ENCODE measurements at regions not wholly inside any gene's neighbourhood (a gene's known extent, or its start where the extent isn't known, plus 50 kb on each side); places are given as distances from the start of the nearest gene placed in this dataset.

GRCh38 chrX:65253817-65254216 is 277.6 kb upstream of the ZC4H2 start:
- Histone ChIP-seq H2AFZ (ENCODE audit: low read depth, low read length) (no peak overlapping the region), H3K79me2 (replicated peaks; ENCODE audit: insufficient read depth, low read length) (no peaks in the 10 kb centered on the region), H3K9ac (ENCODE audit: low read length) (no peak overlapping the region), H3F3A (ENCODE audit: insufficient read depth, low read length, poor library complexity, severe bottlenecking) (no peaks in the 10 kb centered on the region), H3K27me3 (ENCODE audit: insufficient read depth, low read depth, low read length) (no peaks in the 10 kb centered on the region), H4K20me1 (ENCODE audit: insufficient read depth) (no peaks in the 10 kb centered on the region), H3K4me3 (ENCODE audit: low read length) (no peak overlapping the region), H3K27ac (ENCODE audit: low read length) (no peak overlapping the region), H3K36me3 (ENCODE audit: insufficient read depth, low read length) (no peaks in the 10 kb centered on the region), H3K9me3 (ENCODE audit: low read length) (no peaks in the 10 kb centered on the region), H3K9me2 (ENCODE audit: insufficient read depth, low read length) (no peaks in the 10 kb centered on the region), H3K4me2 (ENCODE audit: low read length) (no peak overlapping the region)
- TF ChIP-seq POLR2AphosphoS5 (IDR thresholded peaks at IDR 0.05) (no peak), CTCF (IDR thresholded peaks at IDR 0.05; ENCODE audit: poor library complexity, severe bottlenecking) (no peak), EZH2 (IDR thresholded peaks at IDR 0.05; ENCODE audit: borderline replicate concordance, insufficient read depth, low read length, poor library complexity, severe bottlenecking) (no peak), REST (IDR thresholded peaks at IDR 0.05; ENCODE audit: borderline replicate concordance) (no peak), EP300 (conservative IDR thresholded peaks at IDR 0.05; ENCODE audit: poor library complexity, severe bottlenecking) (no peak), RAD21 (conservative IDR thresholded peaks at IDR 0.05) (no peak), TAF1 (IDR thresholded peaks at IDR 0.05; ENCODE audit: low read depth) (no peak), MXI1 (conservative IDR thresholded peaks at IDR 0.05; ENCODE audit: poor library complexity, severe bottlenecking) (no peak), SMC3 (conservative IDR thresholded peaks at IDR 0.05; ENCODE audit: poor library complexity) (no peak)

GRCh38 chrX:65241059-65241721 is 264.9 kb upstream of the ZC4H2 start:
- Histone ChIP-seq H3K9ac (ENCODE audit: low read length) (no peak overlapping the region), H3K9me2 (ENCODE audit: insufficient read depth, low read length) (no peaks in the 10 kb centered on the region), H3K27ac (ENCODE audit: low read length) (no peak overlapping the region), H3K9me3 (ENCODE audit: low read length) (no peaks in the 10 kb centered on the region), H3K36me3 (ENCODE audit: insufficient read depth, low read length) (no peaks in the 10 kb centered on the region), H3K4me3 (ENCODE audit: low read length) (no peak overlapping the region), H2AFZ (ENCODE audit: low read depth, low read length) (no peak overlapping the region), H3F3A (ENCODE audit: insufficient read depth, low read length, poor library complexity, severe bottlenecking) (no peaks in the 10 kb centered on the region), H3K79me2 (replicated peaks; ENCODE audit: insufficient read depth, low read length) (no peaks in the 10 kb centered on the region), H3K27me3 (ENCODE audit: insufficient read depth, low read depth, low read length) (no peaks in the 10 kb centered on the region), H4K20me1 (ENCODE audit: insufficient read depth) (no peaks in the 10 kb centered on the region), H3K4me2 (ENCODE audit: low read length) (no peak overlapping the region)
- TF ChIP-seq RAD21 (conservative IDR thresholded peaks at IDR 0.05): no peak
- TF ChIP-seq EP300 (conservative IDR thresholded peaks at IDR 0.05; ENCODE audit: poor library complexity, severe bottlenecking): no peak
- no peak for TF ChIP-seq MXI1 (conservative IDR thresholded peaks at IDR 0.05; ENCODE audit: poor library complexity, severe bottlenecking)
- TF ChIP-seq TAF1 (IDR thresholded peaks at IDR 0.05; ENCODE audit: low read depth): no peak
- no peak for TF ChIP-seq CTCF (IDR thresholded peaks at IDR 0.05; ENCODE audit: poor library complexity, severe bottlenecking)
- no peak for TF ChIP-seq EZH2 (IDR thresholded peaks at IDR 0.05; ENCODE audit: borderline replicate concordance, insufficient read depth, low read length, poor library complexity, severe bottlenecking)
- no peak for TF ChIP-seq REST (IDR thresholded peaks at IDR 0.05; ENCODE audit: borderline replicate concordance)
- TF ChIP-seq SMC3 (conservative IDR thresholded peaks at IDR 0.05; ENCODE audit: poor library complexity): no peak
- TF ChIP-seq POLR2AphosphoS5 (IDR thresholded peaks at IDR 0.05): no peak

Data from neural cell (in vitro differentiated cells).